HEK293 (cell line): ENCODE measurements at regions not wholly inside any gene's neighbourhood (a gene's known extent, or its start where the extent isn't known, plus 50 kb on each side); places are given as distances from the start of the nearest gene placed in this dataset.

ENCODE experiments used
- CTCF ChIA-PET: fragments of 350-600 bp; formaldehyde crosslinking; extraction: SDS; loops from one replicate; lab custom pipeline; 2021; ENCODE audit warnings: antibody characterized with exemption; lab: Yijun Ruan, JAX
- POLR2A ChIA-PET: fragments of 300-600 bp; formaldehyde crosslinking; extraction: SDS; loops from one replicate; lab custom pipeline; 2020; ENCODE audit warnings: antibody characterized with exemption, inconsistent platforms; lab: Yijun Ruan, JAX
- H3K27ac ChIP-seq: fragments of 200-500 bp; sonication (Bioruptor generic); 2 replicates; pipeline ENCODE4 v1.5.1; 2014; ENCODE audit warnings: low read depth, low read length, control low read depth, inconsistent platforms; ENCODE audit errors: extremely low read depth
- H3K36me3 ChIP-seq, 2 experiments: fragments of 200-500 bp in 1 of 2; sonication (Bioruptor generic) in 1 of 2; 1 replicate in 1 of 2; 2 replicates in 1 of 2; pipeline ENCODE4 v1.5.1; 2014 to 2017; ENCODE audit warnings: inconsistent platforms in 2 of 2, low read length in 2 of 2; ENCODE audit not compliant: control insufficient read depth in 2 of 2, insufficient read depth in 1 of 2
- H3K4me1 ChIP-seq: fragments of 200-500 bp; sonication (Bioruptor generic); 2 replicates; pipeline ENCODE4 v1.5.1; 2014; ENCODE audit warnings: mild to moderate bottlenecking, low read length, inconsistent platforms; ENCODE audit not compliant: control insufficient read depth, insufficient read depth
- H3K4me3 ChIP-seq: 2 replicates; pipeline ENCODE4 v1.5.1; 2011; ENCODE audit warnings: low read depth, mild to moderate bottlenecking, control low read depth, low read length, moderate library complexity
- H3K9me3 ChIP-seq: fragments of 200-500 bp; sonication (Bioruptor generic); 2 replicates; pipeline ENCODE4 v1.5.1; 2014; ENCODE audit warnings: low read depth, low read length, inconsistent platforms; ENCODE audit not compliant: control insufficient read depth, insufficient read depth
- OSR2 ChIP-seq: fragments of 450-650 bp; formaldehyde crosslinking; IDR thresholded peaks from 2 replicates; pipeline ENCODE4 v1.5.1; 2016; ENCODE audit warnings: missing biosample characterization, missing genetic modification characterization
- SCRT1 ChIP-seq: fragments of 450-650 bp; formaldehyde crosslinking; IDR thresholded peaks from 2 replicates; pipeline ENCODE4 v1.5.1; 2016; ENCODE audit warnings: missing biosample characterization, missing genetic modification characterization, borderline replicate concordance
- ZNF223 ChIP-seq: fragments of 450-650 bp; formaldehyde crosslinking; IDR thresholded peaks from 2 replicates; pipeline ENCODE4 v1.5.1; 2016; ENCODE audit warnings: missing biosample characterization, missing genetic modification characterization
- ZNF510 ChIP-seq: fragments of 450-650 bp; formaldehyde crosslinking; IDR thresholded peaks from 2 replicates; pipeline ENCODE4 v1.5.1; 2018; ENCODE audit warnings: mild to moderate bottlenecking, missing genetic modification characterization, missing biosample characterization; ENCODE audit not compliant: insufficient replicate concordance
- ZNF529 ChIP-seq: fragments of 450-650 bp; formaldehyde crosslinking; IDR thresholded peaks from 2 replicates; pipeline ENCODE4 v1.5.1; 2017; ENCODE audit warnings: missing genetic modification characterization, missing biosample characterization; ENCODE audit not compliant: insufficient replicate concordance
- ZNF549 ChIP-seq: fragments of 450-650 bp; IDR thresholded peaks from 2 replicates; pipeline ENCODE4 v1.5.1; 2018; ENCODE audit warnings: missing biosample characterization, missing genetic modification characterization, mild to moderate bottlenecking, inconsistent platforms, moderate library complexity
- ZNF560 ChIP-seq: fragments of 450-650 bp; formaldehyde crosslinking; IDR thresholded peaks from 2 replicates; pipeline ENCODE4 v1.5.1; 2017; ENCODE audit warnings: missing biosample characterization, missing genetic modification characterization, borderline replicate concordance
- ZNF610 ChIP-seq: fragments of 450-650 bp; formaldehyde crosslinking; IDR thresholded peaks from 2 replicates; pipeline ENCODE4 v1.5.1; 2016; ENCODE audit warnings: missing biosample characterization, missing genetic modification characterization, borderline replicate concordance
- ZNF626 ChIP-seq: fragments of 450-650 bp; sonication (Bioruptor Pico); formaldehyde crosslinking; IDR thresholded peaks from 2 replicates; pipeline ENCODE4 v1.5.1; 2018; ENCODE audit warnings: missing biosample characterization, missing genetic modification characterization, inconsistent platforms
- ZNF654 ChIP-seq: fragments of 450-650 bp; formaldehyde crosslinking; IDR thresholded peaks from 2 replicates; pipeline ENCODE4 v1.5.1; 2016; ENCODE audit warnings: low read depth, missing biosample characterization, missing genetic modification characterization
- ZNF658 ChIP-seq: fragments of 450-650 bp; formaldehyde crosslinking; IDR thresholded peaks from 2 replicates; pipeline ENCODE4; 2016; ENCODE audit warnings: missing biosample characterization, missing genetic modification characterization
- ZNF701 ChIP-seq: fragments of 450-650 bp; formaldehyde crosslinking; IDR thresholded peaks from 2 replicates; pipeline ENCODE4 v1.5.1; 2016; ENCODE audit warnings: missing biosample characterization, missing genetic modification characterization
- ZSCAN16 ChIP-seq: fragments of 450-650 bp; formaldehyde crosslinking; IDR thresholded peaks from 2 replicates; pipeline ENCODE4 v1.5.1; 2016; ENCODE audit warnings: missing biosample characterization, missing genetic modification characterization
- ZSCAN23 ChIP-seq: fragments of 450-650 bp; formaldehyde crosslinking; IDR thresholded peaks from 2 replicates; pipeline ENCODE4 v1.5.1; 2016; ENCODE audit warnings: missing biosample characterization, missing genetic modification characterization
- TF ChIP-seq, protein P1 (sequence below): fragments of 450-650 bp; formaldehyde crosslinking; IDR thresholded peaks from 2 replicates; pipeline ENCODE4 v1.5.1; 2016; ENCODE audit warnings: missing biosample characterization, missing genetic modification characterization, borderline replicate concordance
- TF ChIP-seq, protein P2 (sequence below): fragments of 450-650 bp; formaldehyde crosslinking; IDR thresholded peaks from 2 replicates; pipeline ENCODE4 v1.5.1; 2017; ENCODE audit warnings: missing biosample characterization, missing genetic modification characterization
- TF ChIP-seq, protein P3 (sequence below): fragments of 450-650 bp; formaldehyde crosslinking; IDR thresholded peaks from 2 replicates; pipeline ENCODE4 v1.5.1; 2016; ENCODE audit warnings: missing biosample characterization, missing genetic modification characterization, borderline replicate concordance
- TF ChIP-seq, protein P4 (sequence below): fragments of 450-650 bp; formaldehyde crosslinking; IDR thresholded peaks from 2 replicates; pipeline ENCODE4 v1.5.1; 2016; ENCODE audit warnings: missing biosample characterization, missing genetic modification characterization

DNA sequence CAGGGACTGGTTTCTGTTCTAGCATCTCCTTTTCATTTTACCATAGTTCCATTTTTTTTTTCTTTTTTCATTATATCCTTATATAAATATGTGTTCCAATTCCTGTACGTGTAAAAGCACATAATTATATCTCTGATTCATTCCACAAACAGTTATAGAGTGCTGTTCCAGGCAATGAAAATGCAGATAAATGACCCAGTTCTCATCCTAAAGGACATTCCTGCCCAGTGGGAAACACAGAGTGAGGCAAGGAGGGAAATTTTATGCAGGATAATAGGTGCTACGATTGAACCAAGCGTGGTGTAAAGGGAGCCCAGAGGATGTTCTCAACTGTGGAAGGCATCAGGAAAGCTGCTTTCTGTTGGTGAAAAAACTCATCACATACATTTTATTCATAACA, 408.1 kb downstream of the GATA3 start:
- Histone ChIP-seq H3K27ac (no peak overlapping the region), H3K4me1 (no peaks in the 10 kb centered on the region), H3K4me3 (no peak overlapping the region), H3K36me3 (no peaks in the 10 kb centered on the region), H3K9me3 (no peaks in the 10 kb centered on the region)
- TF ChIP-seq ZNF549 (tag by site-specific recombination) (no peak), ZNF223 (tag by site-specific recombination) (no peak), ZNF510 (tag by site-specific recombination) (no peak), ZNF626 (tag by site-specific recombination) (no peak), ZNF610 (no peak)
- TF ChIP-seq, protein P1, sequence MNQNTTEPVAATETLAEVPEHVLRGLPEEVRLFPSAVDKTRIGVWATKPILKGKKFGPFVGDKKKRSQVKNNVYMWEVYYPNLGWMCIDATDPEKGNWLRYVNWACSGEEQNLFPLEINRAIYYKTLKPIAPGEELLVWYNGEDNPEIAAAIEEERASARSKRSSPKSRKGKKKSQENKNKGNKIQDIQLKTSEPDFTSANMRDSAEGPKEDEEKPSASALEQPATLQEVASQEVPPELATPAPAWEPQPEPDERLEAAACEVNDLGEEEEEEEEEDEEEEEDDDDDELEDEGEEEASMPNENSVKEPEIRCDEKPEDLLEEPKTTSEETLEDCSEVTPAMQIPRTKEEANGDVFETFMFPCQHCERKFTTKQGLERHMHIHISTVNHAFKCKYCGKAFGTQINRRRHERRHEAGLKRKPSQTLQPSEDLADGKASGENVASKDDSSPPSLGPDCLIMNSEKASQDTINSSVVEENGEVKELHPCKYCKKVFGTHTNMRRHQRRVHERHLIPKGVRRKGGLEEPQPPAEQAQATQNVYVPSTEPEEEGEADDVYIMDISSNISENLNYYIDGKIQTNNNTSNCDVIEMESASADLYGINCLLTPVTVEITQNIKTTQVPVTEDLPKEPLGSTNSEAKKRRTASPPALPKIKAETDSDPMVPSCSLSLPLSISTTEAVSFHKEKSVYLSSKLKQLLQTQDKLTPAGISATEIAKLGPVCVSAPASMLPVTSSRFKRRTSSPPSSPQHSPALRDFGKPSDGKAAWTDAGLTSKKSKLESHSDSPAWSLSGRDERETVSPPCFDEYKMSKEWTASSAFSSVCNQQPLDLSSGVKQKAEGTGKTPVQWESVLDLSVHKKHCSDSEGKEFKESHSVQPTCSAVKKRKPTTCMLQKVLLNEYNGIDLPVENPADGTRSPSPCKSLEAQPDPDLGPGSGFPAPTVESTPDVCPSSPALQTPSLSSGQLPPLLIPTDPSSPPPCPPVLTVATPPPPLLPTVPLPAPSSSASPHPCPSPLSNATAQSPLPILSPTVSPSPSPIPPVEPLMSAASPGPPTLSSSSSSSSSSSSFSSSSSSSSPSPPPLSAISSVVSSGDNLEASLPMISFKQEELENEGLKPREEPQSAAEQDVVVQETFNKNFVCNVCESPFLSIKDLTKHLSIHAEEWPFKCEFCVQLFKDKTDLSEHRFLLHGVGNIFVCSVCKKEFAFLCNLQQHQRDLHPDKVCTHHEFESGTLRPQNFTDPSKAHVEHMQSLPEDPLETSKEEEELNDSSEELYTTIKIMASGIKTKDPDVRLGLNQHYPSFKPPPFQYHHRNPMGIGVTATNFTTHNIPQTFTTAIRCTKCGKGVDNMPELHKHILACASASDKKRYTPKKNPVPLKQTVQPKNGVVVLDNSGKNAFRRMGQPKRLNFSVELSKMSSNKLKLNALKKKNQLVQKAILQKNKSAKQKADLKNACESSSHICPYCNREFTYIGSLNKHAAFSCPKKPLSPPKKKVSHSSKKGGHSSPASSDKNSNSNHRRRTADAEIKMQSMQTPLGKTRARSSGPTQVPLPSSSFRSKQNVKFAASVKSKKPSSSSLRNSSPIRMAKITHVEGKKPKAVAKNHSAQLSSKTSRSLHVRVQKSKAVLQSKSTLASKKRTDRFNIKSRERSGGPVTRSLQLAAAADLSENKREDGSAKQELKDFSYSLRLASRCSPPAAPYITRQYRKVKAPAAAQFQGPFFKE (tag by site-specific recombination): no peak
- TF ChIP-seq, protein P2, sequence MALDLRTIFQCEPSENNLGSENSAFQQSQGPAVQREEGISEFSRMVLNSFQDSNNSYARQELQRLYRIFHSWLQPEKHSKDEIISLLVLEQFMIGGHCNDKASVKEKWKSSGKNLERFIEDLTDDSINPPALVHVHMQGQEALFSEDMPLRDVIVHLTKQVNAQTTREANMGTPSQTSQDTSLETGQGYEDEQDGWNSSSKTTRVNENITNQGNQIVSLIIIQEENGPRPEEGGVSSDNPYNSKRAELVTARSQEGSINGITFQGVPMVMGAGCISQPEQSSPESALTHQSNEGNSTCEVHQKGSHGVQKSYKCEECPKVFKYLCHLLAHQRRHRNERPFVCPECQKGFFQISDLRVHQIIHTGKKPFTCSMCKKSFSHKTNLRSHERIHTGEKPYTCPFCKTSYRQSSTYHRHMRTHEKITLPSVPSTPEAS (tag by site-specific recombination): no peak
- ChIA-PET CTCF (interaction anchor here (1.3 kb wide), 1 partner anchor 16 kb away, joined by 3 read pairs; no protein-coding TSS in a partner anchor), POLR2A (no interaction called here)

DNA sequence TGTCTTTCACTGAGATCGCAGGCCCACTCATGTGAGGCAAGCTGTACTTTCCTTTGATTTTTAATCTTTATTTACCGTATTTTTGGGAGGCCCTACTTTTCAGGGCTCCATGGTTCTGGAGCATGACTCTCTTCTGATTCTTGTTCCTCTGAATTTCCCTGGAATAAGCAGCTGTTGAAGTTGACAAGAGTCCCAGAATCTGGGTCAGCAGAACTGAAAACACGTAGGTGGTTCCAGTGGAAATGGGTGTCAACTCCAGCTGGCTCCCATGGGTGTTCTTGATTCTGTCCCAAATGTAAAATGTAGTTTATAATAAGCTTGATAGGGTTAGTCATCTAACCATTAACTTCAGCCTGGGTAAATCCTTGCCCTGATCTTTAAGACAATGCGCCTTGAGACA, 409.4 kb downstream of the GATA3 start:
- TF ChIP-seq OSR2 (tag by site-specific recombination) (no peak), ZSCAN23 (tag by site-specific recombination) (no peak), ZNF560 (tag by site-specific recombination) (no peak), ZSCAN16 (tag by site-specific recombination) (no peak), ZNF654 (no peak), SCRT1 (tag by site-specific recombination) (no peak), ZNF529 (tag by site-specific recombination) (no peak), ZNF701 (no peak), ZNF658 (no peak)
- TF ChIP-seq, protein P3, sequence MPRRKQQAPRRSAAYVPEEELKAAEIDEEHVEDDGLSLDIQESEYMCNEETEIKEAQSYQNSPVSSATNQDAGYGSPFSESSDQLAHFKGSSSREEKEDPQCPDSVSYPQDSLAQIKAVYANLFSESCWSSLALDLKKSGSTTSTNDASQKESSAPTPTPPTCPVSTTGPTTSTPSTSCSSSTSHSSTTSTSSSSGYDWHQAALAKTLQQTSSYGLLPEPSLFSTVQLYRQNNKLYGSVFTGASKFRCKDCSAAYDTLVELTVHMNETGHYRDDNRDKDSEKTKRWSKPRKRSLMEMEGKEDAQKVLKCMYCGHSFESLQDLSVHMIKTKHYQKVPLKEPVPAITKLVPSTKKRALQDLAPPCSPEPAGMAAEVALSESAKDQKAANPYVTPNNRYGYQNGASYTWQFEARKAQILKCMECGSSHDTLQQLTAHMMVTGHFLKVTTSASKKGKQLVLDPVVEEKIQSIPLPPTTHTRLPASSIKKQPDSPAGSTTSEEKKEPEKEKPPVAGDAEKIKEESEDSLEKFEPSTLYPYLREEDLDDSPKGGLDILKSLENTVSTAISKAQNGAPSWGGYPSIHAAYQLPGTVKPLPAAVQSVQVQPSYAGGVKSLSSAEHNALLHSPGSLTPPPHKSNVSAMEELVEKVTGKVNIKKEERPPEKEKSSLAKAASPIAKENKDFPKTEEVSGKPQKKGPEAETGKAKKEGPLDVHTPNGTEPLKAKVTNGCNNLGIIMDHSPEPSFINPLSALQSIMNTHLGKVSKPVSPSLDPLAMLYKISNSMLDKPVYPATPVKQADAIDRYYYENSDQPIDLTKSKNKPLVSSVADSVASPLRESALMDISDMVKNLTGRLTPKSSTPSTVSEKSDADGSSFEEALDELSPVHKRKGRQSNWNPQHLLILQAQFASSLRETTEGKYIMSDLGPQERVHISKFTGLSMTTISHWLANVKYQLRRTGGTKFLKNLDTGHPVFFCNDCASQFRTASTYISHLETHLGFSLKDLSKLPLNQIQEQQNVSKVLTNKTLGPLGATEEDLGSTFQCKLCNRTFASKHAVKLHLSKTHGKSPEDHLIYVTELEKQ (tag by site-specific recombination): no peak
- TF ChIP-seq, protein P4, sequence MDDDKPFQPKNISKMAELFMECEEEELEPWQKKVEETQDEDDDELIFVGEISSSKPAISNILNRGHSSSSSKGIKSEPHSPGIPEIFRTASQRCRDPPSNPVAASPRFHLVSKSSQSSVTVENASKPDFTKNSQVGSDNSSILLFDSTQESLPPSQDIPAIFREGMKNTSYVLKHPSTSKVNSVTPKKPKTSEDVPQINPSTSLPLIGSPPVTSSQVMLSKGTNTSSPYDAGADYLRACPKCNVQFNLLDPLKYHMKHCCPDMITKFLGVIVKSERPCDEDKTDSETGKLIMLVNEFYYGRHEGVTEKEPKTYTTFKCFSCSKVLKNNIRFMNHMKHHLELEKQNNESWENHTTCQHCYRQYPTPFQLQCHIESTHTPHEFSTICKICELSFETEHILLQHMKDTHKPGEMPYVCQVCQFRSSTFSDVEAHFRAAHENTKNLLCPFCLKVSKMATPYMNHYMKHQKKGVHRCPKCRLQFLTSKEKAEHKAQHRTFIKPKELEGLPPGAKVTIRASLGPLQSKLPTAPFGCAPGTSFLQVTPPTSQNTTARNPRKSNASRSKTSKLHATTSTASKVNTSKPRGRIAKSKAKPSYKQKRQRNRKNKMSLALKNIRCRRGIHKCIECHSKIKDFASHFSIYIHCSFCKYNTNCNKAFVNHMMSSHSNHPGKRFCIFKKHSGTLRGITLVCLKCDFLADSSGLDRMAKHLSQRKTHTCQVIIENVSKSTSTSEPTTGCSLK (tag by site-specific recombination): no peak
- TF ChIP-seq, all 188 proteins: peak for 0
- CTCF ChIA-PET: interaction anchor here (0.6 kb wide), 1 partner anchor 325 kb away, joined by 3 read pairs; no protein-coding TSS in a partner anchor
- POLR2A ChIA-PET: no interaction called here
- Histone ChIP-seq H3K9me3 (no peaks in the 10 kb centered on the region), H3K36me3 (no peaks in the 10 kb centered on the region), H3K4me3 (no peak overlapping the region), H3K4me1 (no peaks in the 10 kb centered on the region), H3K27ac (no peak overlapping the region)
